ENCODE measurements at regions not wholly inside any gene's neighbourhood (a gene's known extent, or its start where the extent isn't known, plus 50 kb on each side); places are given as distances from the start of the nearest gene placed in this dataset.

- H3K4me1 ChIP-seq (ENCODE audit: insufficient read depth, low read length, poor library complexity, severe bottlenecking), result peaks cover 6% of the 10 kb centered on the region
- DNase-seq (ENCODE audit: low spot score), result no peak
- ChIA-PET POLR2A (ENCODE audit: low non-redundant PET) (no interaction called here), CTCF (no interaction called here)
- H3K9me3 ChIP-seq (ENCODE audit: low read depth, low read length, poor library complexity, severe bottlenecking), result no peaks in the 10 kb centered on the region
- no peaks in the 10 kb centered on the region for H3K36me3 ChIP-seq (ENCODE audit: insufficient read depth, low read length, poor library complexity, severe bottlenecking)
- no peak overlapping the region for H3K27ac ChIP-seq (ENCODE audit: low read depth, low read length, poor library complexity, severe bottlenecking)
- no peaks in the 10 kb centered on the region for H3K27me3 ChIP-seq (replicated peaks; ENCODE audit: insufficient read depth, low read depth, low read length, poor library complexity)
- BruUV-seq (replicated peaks), result no TSS peak
- H3K4me3 ChIP-seq (ENCODE audit: low read depth, low read length, poor library complexity, severe bottlenecking), result no peak overlapping the region
- intact Hi-C loops (cut with micrococcal nuclease; ENCODE audit: unreplicated experiment), result no loop called here
- TF ChIP-seq CTCF (conservative IDR thresholded peaks at IDR 0.05; ENCODE audit: low read depth, low read length) (no peak), EZH2 (IDR thresholded peaks at IDR 0.05; ENCODE audit: borderline replicate concordance, low read depth, low read length, poor library complexity, severe bottlenecking) (no peak)
Measured at GRCh38 chr1:244914761-244915160, 50.4 kb upstream of the HNRNPU start.
